ENCODE measurements at regions not wholly inside any gene's neighbourhood (a gene's known extent, or its start where the extent isn't known, plus 50 kb on each side); places are given as distances from the start of the nearest gene placed in this dataset.

GRCh38 chr4:8793571-8794160, 78.0 kb downstream of the HMX1 start:
- no peak for TF ChIP-seq CTCF (IDR thresholded peaks at IDR 0.05)
- TF ChIP-seq POLR2A (IDR thresholded peaks at IDR 0.05), result no peak
